HG03432 (cell line): ENCODE measurements at regions not wholly inside any gene's neighbourhood (a gene's known extent, or its start where the extent isn't known, plus 50 kb on each side); places are given as distances from the start of the nearest gene placed in this dataset.

ENCODE experiments used
- ATAC-seq: cut with Tn5 transposase; IDR thresholded peaks from one replicate; pipeline ENCODE4 v1.9.1; 2021; ENCODE audit warnings: mild to moderate bottlenecking, moderate library complexity; ENCODE audit not compliant: unreplicated experiment

GRCh38 chr1:37127254-37127748 is 93.0 kb upstream of the GRIK3 start:
- ATAC-seq = no peak

GRCh38 chr1:37128091-37128490 is 93.8 kb upstream of the GRIK3 start:
- ATAC-seq = no peak

DNA sequence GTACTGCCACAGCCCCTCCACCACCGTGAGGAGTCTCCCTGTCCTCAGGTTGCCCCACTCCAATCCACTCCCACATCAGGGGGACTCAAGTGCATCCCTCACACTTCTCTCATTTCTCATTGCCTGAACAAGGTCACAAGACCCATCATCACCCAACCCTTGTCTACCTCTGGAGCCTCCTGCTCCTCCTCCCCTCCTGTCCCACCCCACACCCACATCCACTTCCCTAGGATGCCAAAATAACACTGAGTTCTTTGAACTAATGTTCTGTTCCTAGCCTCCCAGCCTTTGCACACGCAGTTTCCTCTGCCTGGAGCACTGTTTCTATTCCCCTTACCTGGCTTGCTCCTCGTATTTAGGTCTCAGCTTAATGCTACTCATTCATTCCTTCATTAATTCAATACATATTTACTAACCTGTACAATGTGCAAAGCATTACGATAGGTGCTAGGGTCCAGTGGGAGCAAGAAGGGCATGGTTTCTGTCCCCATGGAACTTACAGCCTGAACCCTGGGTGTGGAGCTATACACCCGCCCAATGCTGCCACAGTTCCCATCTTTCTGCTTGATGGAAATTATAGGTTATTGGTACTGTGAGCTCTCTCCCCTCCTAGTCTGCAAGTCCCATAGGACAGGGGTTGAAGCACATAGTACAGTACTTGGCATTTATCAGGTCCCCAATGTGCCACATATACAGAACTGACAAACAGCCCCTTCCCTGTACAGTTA is 96.1 kb upstream of the GRIK3 start:
- no peak for ATAC-seq

DNA sequence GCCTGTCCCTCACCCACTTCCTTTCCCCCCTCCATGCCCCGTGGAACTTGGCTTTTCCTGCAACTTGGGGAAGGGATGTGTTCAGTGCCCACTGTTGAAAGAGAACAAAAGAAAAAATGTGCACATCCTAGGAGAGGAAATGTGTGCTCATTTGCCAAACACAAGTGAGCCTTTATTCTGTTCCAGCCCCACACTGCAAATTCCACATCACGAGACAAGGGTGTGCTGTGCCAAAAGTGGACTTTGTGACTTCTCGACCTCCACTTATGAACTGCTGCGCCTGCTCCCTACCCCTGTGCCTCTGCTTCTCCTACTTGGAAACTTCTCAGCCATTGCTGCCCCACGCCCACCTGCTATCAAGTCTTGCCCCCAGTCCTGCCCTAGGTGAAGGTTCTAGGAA is 97.0 kb upstream of the GRIK3 start:
- no peak for ATAC-seq

DNA sequence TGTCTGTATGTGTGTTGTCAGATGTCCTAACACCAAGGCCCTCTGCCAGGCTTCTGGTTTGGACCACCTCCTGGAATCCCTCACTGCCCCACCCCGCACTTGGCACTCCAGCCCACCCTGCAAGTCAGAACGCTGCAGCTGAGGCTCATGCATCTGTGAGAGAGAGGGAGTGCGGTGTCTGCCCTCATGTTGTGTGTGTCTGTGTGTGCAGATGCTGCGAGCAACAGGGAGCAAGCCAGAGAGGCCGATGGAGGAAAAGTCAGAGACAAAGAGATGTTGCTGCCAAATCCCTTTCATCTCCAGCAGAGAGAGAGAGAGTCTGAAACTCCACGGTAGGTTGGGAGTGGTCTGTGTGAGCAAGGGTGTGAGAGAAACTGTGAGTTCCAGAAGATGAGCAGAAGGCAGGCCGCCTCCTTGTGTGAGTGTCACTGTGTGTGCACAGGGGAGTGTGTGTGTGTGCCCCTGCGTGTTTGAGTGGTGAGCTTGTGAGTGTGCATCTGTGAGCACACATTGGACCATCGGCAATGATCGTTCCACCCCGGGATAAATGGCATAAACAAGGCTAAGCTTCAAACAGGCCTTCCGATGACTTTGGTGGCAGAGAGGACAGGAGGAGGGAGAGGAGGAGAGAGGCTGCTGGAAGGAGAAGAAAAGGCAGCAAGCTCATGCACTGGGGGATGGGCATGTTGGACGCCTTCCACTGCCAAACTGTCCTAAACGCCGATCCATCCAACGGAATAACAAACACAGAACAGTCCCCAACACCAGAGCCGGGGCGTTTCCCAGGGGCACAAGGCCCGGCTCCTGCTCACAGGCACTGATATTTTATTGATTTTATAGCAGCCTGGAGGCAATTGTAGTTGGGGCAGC is 99.2 kb upstream of the GRIK3 start:
- no peak for ATAC-seq

DNA sequence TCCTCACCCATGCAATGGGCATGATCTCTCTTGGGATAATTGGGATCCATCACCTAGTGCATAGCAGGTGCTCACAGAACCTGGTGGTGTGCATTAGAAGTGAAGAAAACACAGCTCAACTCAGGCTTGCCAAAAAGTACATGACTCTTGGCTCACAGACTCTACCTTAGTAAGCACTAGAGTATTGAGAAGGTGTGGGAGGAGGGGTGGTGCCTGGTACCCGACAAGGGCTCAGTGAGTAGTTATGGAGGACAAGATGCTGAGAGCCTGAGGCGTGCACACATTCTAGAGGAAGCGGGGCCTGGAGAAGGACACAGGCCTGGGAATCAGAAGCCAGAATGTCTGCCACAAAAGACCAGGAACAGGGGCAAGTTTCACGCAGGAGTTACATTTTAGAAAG is 100.3 kb upstream of the GRIK3 start:
- no peak for ATAC-seq

- no peak for ATAC-seq
Observed at GRCh38 chr1:37135032-37135431, 100.7 kb upstream of the GRIK3 start.

DNA sequence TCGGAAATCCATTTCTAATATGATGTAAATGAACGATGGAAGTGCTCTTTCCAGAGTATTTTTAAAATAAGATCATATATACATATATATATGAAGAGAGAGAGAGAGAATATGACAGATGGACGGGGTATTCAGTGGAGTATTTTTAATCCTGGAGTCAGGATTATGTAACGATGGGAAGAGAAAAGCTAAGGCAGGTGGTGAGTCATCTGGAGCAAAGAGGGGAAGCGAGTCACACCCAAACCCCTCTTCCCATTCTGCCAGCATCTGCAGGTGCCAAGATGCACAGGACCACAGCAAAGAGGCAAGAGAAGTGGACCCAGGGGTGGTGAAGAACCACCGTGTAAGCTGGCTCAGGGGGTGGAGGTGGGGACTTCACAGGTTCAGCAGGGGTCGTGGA is 102.7 kb upstream of the GRIK3 start:
- ATAC-seq = no peak

GRCh38 chr1:37137601-37138000 is 103.3 kb upstream of the GRIK3 start:
- ATAC-seq = no peak

DNA sequence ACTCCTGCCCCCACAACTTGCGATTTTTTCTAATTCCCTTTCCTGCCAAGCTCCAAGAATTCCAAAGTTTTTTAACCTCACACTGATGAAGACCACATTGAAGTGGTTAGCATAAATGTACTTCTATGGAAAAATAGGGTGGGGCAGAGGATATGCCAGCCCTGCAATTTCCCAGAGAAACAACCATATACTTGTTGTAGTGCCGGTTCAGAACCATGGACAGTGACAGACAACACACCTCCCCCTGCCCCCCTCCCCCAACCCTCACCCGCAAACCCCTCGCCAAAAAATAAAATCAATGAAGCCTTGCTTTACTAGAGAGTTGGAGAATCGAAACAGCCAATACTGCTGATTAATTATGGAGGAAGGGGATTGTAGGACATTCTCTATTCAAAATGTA is 109.5 kb upstream of the GRIK3 start:
- no peak for ATAC-seq

DNA sequence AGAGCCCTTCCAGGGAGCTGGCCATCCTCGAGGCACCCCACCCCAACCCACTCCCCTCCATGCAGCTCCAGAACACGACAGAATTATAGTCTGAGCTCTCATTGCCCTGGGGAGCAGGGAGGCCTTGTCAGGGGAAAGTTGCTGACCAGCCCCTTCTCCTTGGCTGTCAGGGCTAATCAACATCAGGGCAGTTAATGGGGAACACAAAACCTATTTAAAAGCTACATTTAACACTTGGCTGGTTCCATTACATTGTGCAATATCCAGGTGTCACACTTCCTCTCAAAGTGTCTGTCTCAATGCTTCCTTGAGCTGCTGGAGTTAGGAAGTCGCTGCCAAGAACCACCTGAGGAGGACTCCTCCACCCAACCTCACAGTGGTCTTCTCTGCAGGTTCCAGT is 111.8 kb upstream of the GRIK3 start:
- no peak for ATAC-seq

DNA sequence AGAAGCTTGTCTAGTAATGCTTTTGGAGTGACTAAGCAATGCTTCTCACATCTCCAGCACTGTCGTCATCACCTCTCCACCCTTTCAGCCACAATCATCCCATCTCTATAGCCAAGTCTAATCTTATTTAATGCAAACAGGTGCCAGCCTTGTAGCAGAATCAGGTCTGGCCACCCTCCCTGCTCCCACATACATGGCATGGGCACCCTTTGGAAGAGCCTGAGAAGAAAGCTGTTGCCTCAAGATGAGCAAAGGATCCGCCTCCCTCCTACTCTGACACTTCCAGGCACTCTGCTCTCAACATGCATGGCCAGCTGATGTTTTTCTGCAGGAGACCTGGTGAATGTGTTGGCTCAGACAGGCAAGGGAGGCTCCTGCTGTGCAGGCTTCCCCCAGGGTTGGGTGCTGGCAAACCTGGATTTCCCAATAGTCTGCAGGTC is 113.1 kb upstream of the GRIK3 start:
- no peak for ATAC-seq

GRCh38 chr1:37147906-37148305 is 113.6 kb upstream of the GRIK3 start:
- ATAC-seq = no peak

DNA sequence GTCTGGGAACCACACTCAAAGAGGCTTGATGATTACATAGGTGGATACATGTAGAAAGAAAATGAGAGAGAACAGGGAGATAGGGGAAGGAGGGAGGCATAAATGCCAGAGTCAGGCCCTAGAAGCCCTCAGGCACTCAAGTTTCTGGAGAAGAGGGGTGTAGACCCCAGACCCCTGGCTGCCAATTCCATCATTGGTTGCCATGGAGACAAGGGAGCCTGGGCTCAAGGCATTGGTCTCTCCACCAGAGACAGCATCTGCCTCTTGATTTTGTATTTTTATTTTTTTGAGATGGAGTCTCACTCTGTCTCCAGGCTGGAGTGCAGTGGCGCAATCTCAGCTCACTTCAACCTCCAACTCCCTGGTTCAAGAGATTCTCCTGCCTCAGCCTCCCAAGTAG is 114.3 kb upstream of the GRIK3 start:
- ATAC-seq = no peak

- ATAC-seq = no peak
Observed at GRCh38 chr1:37149296-37149695, 115.0 kb upstream of the GRIK3 start.

DNA sequence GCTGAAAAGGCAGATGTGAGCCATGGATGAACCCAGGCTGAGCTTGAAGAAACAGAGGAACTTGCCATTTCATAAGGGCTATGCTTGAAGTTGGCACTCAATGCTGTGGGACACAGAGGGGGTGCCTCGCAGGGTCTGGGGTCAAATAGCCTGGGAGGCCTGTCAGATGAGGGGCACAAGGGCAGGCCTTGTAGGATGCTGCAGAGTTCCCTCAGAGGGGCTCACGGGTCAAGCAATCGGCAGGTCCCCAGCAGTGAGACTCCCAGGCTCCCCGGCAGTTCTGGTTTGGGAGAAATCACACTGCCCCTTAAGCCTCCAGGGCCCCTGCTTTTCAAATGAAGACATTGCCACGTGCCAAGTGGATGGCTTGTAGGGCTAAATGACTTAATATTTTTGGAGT is 116.7 kb upstream of the GRIK3 start:
- ATAC-seq = no peak

- no peak for ATAC-seq
Observed at GRCh38 chr1:37151789-37152188, 117.5 kb upstream of the GRIK3 start.

DNA sequence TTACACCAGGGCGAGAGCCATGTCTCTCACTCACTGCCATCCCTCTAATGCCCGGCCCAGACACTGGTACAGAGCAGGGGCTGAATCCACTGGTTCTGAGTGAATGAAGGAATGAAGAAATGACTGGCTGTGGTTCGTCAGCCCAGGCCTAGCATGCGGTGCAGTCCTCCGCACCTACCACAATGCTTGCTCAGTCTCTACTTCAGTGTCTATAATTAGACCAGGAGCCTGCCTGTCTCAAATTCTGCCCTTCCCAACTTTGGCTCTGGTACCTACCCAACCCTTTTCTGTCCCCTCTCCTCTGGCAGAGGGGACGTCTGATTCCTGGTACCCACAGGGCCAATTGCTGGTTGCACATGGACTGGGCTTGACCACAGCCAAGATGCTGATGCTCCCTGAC is 118.2 kb upstream of the GRIK3 start:
- ATAC-seq = no peak

- no peak for ATAC-seq
Observed at GRCh38 chr1:37153116-37154100, 119.1 kb upstream of the GRIK3 start.

GRCh38 chr1:37156646-37157045 is 122.3 kb upstream of the GRIK3 start:
- no peak for ATAC-seq

GRCh38 chr1:37157634-37158033 is 123.3 kb upstream of the GRIK3 start:
- no peak for ATAC-seq
